SHP77 treated with DMSO at 0.1 percent for 48 hours (cell line): ENCODE measurements at regions not wholly inside any gene's neighbourhood (a gene's known extent, or its start where the extent isn't known, plus 50 kb on each side); places are given as distances from the start of the nearest gene placed in this dataset.

Source experiments
- DNase-seq: peaks from one replicate; lab custom pipeline; 2025; lab: John Stamatoyannopoulos, UW

- no peak for DNase-seq
Observed at GRCh38 chr7:40935435-40935834, 767.5 kb downstream of the INHBA start.

- DNase-seq: no peak
Observed at GRCh38 chr7:40923626-40924025, 779.3 kb downstream of the INHBA start.

GRCh38 chr7:40922316-40922670, 780.6 kb downstream of the INHBA start:
- DNase-seq: no peak

DNA sequence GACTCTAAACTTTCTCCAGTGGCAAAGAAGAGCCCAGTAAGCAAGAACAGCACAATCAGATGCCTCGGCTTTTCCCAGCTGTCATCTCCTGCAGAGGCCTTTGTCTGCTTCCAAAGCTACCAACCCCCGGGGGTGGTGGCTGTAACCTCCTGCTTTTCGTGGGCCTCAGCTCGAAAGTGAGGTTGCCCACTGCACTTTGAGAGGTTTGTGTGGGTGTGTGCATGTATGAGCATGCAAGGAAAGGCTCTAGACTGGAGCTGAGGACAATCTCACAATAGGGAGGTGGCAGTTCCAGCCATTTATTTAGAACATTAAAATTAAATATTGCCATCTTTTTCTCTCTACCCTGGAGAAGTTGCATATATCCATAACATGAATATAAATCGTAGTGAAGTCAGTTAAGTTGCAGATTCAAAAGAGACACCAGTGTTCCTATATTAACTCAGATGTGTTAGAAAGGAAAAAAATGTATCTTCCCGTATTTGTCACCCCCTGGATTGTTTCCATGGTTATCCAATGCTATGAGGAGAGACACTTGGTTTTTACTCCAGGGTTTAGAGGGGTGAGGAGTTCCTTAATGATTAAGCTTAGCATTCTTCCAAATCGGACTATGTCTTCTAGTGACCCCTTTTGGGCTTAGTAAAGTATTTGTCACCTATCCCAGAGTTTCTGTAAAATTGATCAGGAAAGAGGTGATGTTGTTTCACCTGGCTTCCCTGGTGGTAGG, 781.1 kb downstream of the INHBA start:
- no peak for DNase-seq

DNA sequence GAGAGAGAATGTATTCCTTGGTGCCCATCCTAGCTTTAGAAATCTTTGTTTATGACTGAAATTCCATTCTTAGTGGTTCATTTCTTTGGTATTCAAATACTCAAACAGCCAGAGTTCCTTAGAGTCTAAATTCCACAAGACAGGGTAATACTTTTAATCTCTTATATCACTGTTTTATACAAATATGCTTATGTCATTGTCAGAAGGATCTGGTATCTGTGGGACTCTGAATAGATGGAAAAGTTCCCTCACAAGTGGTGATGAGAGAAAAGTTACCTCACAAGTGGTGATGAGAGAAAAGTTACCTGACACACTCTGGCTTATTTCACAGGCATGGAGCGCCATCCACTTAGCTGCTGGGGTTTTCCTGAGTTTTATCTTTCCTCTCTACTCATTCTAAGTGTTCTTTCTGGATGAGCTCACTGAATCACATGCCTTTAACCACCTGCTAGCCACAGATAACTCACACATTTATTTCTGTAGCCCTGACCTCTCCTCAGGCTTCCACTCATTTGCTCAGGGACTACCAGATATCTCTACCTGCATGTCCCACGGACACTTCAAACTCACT, 784.0 kb downstream of the SUGCT start:
- no peak for DNase-seq

DNA sequence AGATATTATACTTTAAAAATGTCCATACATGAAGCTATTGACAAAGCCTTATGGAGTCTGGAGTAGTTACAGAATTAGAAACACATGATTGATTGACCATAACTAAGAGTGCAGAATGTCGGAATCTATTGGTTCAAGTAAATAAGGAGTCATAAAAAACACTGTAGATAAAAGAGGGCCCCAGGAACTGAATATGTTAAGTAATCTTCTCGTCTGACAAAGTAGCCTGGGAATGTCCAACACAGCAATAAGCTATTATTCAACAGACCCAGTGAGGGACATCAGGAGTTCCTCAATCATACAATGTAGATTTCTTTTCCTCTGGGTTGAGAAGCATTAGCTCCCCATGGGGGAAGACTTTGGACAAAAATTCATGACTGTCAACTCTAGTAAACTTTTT, 782.0 kb downstream of the SUGCT start:
- DNase-seq: no peak

DNA sequence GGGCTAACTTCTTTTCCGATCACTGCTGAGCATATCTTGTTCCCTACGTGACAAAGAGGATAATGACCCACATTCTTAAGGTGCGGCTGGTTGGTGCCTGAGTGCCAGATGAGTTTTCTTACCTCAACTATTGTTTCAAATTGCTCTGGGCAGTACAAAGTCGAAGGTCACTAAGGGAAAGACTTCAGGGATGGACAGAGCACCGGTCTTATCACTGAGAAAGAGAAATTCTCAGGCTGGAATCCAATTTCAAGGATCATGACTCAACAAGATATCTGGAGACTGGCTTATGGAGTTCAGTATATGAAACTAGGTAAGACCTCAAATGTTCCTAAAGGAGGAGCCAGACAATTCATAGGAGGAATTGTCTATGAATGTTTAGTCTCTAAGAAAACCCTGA, 780.3 kb downstream of the SUGCT start:
- no peak for DNase-seq
